GM21367 (cell line): ENCODE measurements at regions not wholly inside any gene's neighbourhood (a gene's known extent, or its start where the extent isn't known, plus 50 kb on each side); places are given as distances from the start of the nearest gene placed in this dataset.
"Not testable (repeated sequence)": the region's sequence is repeated elsewhere in the genome, so short reads cannot be mapped to it uniquely, and the experiment has no call there.

Source experiments
- ATAC-seq: cut with Tn5 transposase; IDR thresholded peaks from one replicate; pipeline ENCODE4 v1.9.1; 2021; ENCODE audit not compliant: unreplicated experiment

DNA sequence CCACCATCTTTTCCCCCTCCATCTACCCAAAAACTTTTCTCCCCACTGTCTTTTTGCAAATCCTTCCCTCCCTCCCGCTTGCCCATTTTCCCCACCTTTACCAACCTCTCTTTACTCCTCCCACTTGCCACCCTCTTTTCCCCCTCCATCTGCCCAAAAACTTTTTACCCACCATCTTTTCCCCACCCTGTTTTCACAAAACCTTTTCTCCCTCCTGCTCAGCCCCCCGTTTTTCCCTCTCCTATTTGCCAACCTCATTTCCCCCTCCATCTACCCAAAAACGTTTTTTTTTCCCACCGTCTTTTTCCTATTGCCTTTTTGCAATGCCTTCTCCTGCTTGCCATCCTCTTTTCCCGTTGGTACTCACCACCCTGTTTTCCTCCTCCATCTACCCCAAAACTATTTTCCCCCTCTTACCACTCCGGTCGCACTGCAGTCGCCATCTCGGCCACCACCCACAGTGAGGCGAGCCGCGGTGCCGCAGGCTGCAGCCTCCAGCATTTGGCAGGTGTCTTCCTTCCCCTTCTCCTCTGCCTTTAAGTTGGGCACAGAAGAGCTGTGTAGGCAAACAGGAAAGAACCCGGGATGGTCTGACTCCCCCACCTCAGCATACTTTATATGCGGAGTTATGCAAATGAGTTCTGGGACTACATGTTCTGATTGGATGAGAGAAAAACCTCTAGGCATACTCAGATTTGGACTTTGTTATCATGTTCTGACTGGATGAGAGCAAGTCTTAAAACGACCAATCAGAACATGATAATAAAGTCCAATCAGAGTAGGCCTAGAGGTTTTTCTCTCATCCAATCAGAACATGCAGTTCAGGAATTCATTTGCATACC, 121.2 kb upstream of the VPREB1 start:
- no peak for ATAC-seq

DNA sequence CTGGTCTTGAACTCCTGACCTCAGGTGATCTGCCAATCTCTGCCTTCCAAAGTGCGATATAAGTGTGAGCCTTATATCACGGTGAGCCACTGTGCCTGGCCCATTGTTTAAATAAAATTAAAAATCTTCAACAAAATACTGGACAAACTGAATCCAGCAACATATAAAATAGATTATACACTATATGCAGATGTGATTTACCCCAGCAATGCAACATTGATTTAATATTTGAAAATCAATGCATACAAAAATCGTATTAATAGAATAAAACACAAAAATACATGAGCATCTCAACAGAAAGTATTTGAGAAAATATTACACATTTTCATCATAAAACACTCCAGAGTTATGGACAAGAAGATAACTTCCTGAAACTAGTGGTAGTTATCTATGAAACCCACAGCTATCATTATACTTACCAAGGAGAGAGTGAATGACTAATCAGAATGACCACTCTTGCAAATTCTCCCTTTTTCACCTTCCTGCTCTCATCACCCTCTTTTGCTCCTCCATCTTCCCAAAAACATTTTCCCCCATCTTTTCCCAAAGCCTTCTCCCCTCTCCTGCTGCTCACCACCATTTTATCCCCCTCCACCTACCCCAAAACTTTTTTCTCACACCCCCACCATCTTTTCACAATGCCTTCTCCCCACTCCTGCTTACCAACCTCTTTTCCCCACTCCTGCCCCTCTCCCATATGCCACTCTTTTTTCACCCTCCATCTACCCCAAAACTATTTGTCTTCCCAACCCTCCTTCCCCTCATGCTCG, 122.1 kb upstream of the VPREB1 start:
- no peak for ATAC-seq

DNA sequence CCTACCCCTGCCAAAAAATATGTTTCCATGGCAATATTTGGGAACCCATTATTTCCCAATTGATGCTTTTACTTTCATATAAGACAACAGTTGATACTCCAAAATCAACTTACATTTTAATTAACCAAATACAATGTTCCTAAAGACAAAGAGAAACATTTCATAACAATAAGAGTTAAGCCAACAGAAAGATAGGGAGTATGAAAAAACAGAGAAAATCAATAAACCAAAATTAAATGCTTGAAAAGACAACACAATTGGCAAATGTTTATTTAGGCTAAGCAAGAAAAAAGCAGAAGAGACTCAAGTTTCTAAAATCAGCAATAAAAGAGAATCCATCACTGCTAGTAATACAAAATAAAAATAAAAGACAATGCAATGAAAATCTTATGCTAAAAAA, 123.1 kb upstream of the VPREB1 start:
- ATAC-seq = no peak

DNA sequence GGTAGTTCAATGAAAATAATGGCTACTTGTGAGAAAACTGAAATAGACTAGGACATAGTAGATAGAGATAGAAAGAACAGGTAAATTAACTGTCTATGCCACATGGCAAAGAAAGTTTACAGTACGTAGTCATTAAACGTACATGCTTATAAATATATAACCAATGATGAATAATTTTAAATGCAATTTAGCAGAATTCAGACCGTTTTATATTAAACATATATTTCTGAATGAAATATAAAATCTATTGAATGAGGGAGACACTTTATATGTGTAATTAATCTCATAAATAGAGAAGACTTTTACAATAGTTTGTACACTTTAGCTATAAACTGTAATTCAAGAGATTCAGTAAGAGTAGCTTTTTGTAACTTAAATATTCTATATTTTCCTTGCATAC, 124.4 kb upstream of the VPREB1 start:
- no peak for ATAC-seq

DNA sequence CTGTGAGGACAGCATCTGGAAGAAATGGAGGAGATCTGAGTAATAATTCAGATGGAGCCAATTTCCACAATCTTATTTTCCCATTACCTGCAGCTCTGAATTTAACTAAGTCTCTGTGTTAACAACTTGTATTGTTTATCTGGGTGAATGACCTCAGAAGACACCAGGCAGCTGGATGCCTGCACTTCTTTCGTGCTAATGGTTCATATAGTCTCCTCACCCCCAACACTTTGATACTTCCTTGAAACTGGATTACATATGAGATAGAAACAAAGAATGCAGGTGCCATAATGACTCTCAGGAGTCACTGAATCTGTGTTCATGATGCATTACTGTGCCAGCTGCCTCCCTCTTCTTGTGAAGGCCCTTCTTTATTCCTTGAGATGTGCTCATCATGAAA, 125.6 kb upstream of the VPREB1 start:
- ATAC-seq = no peak

DNA sequence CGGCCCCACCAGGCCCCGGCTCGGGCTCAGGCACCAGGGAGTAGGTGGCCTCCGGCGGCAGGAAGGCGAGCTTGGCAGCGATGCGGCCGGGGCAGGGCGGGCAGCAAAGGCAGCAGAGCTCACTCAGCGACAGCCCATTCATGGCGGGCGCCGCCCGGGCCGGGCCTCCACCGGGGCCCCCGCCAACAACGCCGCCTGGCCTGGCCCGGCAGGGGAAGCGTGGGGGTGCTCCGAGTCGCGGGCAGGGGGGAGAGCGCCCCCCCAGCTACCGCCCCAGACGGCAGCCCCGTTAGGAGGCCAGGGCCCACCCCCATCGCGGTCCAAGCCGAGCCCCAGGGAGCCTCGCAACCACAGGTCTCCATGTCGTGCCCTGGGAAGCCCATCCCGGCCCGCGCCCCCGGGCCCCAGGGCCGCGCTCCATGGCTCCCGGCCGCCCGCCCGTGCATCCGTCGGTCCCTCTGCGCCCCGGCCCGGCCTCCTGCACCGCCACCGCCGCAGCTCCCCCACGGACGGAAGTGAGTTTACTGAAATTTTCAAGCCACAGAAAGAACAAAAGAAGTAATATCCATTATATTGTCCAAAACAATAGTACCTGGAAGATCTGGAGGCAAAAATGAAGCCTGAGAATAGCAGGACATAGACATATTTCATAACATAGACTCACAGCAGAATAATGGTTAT, 126.6 kb upstream of the VPREB1 start:
- not testable (repeated sequence) for ATAC-seq

DNA sequence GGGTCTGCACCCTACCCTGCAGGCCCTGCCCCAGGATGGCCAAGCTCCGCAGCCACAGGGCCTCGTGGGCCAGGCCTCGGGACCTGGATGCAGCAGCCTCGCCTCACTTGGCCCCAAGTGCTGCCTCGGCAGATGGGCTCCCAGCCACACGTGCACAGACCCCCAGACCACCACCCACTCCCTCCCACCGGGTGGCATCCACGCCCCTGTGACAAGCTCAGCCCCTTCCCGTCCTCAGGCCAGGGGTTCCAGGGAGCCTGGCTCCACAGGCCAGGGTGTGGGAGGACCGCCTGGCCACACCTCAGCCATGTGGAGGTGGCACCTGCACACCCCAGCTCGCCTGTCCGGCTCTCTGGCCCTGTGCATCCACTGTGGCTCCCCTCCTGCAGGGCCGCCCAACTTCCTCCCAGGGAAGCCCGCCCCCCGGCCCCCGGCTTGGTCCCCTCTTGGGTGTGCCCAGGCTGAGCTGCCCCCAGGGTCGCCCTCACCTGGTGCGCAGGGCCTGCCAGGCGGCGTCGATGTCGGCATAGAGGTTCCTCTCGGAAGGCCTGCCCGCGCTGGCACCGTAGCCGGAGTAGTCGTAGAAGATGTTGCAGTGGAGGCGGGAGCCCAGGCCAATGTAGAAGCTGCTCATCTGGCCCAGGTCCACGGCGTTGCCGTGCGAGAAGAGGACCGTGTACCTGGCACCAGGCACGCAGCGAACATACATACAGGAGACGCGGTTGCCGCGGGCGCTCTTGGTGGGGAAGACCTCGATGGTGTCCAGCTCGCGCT, 127.4 kb upstream of the VPREB1 start:
- not testable (repeated sequence) for ATAC-seq

DNA sequence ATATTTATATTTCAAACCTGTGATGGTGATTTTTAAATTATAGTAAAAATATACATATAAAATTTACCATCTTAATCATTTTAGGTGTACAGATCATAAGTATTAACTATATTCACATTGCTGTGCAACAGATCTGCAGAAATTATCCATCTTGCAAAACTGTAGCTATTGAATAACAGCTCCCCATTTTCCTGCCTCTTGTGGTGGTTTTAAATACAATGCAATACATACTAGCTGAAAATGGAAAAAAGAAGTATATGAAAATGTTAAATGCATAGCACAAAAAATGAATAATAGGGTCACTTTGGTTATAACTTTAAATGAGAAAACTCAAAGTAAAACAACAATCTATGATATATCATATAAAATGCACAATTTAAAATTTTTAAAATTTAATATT, 130.9 kb upstream of the VPREB1 start:
- no peak for ATAC-seq

DNA sequence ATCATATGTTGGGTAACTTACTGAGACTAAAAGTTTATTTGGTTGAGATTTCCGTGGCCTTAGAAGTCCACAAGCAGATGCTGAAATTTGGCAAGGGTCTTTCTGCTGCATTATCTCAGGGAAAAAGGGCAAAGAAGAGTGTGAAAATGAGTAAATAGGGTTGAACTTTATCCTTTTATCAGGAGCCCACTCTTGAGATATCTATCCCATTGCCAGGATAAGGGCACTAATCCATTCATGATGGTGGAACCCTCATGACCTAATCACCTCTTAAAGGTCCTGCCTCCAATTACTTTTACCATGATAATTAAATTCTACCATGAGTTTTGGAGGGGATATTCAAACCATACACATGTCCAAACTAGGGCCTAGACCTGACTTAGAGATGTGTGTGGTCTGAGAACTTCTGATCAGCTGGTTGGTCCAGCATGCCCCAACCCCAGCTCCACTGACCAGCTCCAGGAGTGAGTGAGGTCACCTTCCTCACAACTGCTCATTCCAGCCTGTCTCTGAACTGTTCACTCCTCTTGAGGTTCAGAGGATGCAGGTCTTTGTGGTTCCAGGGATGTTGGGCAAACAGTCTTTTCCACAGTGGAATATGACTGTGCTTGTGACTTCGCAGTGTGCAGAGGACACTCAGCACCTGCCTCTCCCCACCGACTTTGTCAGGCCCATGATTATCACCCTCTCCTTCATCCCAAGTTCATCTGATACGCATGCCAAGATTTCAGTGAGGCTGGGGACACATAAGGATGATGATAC, 130.1 kb upstream of the TOP3B start:
- ATAC-seq = no peak

DNA sequence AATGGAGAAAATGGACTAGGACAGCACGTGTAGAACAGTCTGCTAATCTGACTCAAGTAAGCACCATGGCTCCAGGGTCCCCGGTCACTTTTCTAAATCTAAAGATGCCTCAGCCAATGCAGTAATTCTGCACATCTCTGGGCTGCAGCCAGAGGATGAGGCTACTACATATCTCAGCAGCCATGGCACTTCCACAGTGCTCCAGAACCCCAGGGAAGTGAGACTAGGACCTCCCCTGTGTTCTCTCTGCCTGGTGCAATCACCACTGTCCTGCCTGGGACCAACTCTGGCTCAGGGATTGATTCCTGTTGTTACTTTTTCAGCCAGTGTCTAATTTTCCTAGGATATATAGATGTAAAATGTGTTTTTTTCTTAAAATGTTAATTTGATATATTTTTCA, 129.4 kb upstream of the TOP3B start:
- no peak for ATAC-seq

DNA sequence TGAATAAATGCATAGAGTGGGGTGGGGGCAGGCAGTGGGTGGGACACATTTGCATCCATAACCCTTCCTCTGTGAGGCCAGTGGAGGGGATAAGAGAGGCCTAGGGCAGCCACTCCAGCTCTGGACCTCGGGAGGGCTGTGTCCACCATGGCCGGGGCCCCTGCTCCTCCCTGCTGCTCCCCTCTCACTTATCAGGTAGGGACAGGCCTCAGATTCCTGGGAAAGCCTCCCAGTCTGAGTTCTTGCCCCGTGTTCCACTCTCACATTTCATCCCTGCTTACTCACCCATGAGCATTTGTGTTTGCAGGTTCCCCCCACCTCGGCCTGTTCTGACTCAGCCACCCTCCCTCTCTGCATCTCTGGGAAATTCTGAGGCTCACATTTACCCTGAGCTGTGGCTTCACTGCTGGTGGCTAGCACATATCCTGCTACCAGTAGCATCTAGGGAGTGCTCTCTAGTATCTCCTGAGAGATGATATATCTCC, 128.7 kb upstream of the TOP3B start:
- ATAC-seq = peak; percentile 57

DNA sequence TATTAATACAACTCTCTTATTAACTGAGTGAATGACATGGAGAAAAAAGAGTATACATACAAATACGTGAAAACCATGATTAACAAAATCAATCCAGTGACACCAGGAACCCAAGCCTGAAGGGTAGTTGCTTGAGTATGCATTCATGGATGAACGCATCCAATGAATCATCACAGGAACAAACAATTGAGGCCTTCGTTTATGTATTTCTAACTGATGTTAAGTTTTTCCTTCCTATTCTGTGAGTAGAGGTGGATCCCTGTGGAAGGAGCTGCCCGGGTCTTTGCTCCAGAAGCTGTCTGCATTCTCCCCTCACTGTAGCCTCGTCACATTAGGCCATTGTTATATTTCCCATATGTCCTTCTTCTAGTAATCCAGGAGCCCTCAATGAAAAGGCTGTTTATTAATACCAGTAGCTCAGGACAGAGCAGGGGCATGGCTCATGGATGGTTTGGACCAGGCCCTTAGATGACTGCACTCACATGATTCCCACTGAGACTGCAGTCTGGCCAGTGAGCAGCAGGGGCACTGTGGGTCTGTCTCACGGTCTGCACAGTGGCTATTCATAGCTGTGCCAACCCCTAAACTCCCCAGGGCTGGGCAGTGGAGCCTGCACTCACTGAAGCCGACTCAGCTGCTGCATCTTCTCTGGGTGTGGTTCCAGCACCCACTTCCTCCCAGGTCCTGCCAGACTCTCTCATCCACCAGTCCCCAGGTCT, 128.1 kb upstream of the TOP3B start:
- ATAC-seq = peak; percentile 80

DNA sequence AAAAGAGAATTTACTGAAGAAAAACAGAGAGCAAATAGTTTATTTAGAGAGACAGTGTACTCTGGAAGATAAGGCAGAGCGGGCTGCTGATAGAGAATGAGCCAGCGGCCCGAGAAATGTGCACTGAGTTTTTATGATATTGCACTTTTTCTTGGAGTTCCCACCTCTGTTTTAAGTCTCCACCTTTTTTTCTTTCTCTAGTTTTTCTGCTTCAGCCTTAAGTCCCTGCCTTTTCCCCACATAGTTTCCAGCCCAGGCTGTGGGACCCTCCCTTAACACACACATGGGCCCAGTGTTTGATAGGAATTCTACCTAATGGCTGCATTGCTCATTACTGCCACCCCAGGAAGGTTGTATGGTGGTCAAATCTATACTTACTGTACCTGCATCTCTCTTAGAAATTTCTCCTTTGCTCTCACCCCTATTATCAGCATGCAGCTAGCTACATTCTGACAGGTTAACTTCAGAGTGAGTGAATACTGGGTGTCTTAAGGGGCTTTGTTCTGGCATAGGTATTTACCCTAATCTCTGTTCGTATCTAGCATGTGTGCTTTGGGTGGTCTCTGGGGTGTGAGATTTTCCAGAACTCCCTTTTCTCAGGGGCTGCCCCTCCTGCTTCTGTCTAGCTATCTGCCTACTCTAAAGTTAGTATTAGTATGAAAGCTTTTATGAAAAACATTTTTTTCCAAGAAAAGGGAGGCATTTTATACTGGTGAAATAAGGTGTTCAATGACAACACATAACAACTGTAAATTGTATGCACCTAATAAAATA, 127.3 kb upstream of the TOP3B start:
- ATAC-seq = no peak

DNA sequence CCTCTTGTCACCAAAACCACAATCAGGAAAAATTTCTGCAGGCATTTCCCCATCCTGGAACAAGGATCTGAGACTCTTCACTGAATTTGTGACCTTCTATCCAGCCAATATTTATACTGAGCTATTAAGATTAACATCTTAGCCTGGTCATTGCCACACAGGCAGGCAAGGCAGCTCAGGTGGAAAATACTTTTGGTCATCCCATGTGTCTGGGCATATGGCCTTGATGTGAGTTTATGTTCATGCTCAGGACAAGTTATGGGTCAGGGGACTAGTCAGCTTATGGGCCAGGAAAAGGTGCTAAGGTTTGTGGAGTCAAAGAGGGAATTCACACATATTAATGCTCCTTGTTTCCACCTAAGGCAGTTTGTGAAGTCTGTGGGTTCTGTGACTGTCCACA, 124.3 kb upstream of the TOP3B start:
- ATAC-seq = no peak

DNA sequence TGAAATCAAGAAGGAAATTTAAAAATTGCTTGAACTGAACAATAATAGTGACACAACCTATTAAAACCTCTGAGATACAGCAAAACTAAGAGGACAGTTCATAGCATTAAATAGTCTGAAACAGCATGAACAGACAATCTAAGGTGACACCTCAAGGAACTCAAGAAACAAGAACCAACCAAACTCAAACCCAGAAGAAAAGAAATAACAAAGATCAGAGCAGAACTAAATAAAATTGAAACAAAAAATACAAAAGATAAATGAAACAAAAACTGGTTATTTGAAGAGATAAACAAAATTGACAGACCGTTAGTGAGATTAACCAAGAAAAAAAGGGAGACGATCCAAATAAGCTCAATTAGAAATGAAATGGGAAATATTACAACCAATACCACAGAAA, 122.8 kb upstream of the TOP3B start:
- no peak for ATAC-seq

DNA sequence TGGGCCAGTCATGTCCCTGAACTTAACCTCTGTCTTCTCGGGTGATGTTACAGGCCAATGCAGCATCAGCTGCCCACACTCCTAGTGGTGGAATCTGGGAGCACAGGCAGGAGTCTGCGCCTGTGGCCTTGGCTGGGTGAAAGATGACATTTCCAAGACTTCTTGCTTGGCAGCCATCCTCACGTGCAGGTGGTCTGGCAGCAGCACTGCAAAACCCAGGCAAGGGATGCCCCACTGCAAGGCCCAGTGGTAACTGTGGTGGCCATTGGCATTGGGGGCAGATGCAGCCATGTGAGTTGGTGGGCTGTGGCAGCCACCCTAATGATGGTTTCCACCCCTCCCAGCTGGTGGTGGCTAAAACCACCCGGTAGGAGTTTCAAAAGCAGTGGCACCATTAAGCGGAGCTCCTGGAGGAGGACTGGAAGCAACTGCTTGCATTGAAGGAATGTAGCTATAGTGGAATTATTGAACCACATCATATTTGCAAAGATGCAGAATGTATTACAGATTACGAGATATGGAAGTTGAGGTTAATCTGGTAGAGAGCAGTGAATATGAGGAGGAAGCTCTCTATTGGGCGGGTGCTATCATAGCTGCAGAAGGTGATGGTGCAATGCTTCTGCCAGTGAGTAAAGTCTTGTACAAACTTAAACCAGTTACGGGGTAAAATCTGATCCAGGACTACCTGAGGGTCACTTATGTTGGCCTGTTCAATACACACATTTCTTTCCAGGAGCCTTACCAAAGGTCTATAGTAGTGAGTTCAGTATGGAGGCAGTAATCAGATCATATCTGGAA, 120.7 kb upstream of the TOP3B start:
- no peak for ATAC-seq

DNA sequence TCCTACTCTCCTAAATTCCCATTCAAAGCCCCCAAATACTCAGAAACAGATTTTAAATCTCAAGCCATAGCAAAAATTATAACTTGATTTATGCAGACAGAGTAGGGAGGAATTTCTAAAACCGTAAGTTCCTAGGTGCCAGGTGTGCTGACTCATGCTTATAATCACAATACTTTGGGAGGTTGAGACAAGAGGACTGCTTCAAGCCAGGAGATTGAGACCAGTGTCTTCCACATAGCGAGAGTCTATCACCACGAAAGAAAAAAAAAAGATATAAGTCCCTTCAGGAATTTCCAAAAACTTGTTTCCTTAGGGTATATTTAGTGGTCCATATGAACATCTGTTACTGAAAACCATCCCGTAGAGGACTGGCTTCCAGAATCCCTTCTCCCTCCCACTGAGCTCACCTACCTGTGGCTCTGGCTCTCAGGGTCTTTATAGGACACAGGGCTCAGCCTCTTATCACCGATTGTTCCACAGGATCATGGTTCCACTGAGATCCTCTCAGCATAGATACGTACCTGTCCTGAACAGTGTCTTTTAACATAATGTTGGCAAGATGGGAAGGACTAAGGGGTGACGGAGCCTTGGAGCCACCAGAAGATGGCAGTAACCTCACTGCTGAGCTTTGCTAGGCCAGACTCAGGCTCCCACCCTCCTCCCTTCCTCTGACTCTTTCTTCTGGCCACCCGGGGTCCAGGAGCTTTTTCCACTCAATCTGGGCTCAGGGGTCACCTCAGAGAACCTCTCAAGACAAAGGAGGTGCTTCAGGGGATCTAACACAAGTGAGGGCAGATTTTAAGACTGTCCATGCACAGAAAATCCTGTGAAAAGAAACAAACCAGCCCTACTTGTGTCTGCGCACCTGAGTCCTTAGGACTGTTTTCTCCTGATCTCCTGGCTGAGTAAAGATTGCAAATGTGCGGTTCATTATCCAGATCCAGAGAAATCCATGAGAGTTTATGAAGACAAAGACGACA, 117.5 kb upstream of the TOP3B start:
- ATAC-seq = no peak
